ENCODE measurements at regions not wholly inside any gene's neighbourhood (a gene's known extent, or its start where the extent isn't known, plus 50 kb on each side); places are given as distances from the start of the nearest gene placed in this dataset.

DNA sequence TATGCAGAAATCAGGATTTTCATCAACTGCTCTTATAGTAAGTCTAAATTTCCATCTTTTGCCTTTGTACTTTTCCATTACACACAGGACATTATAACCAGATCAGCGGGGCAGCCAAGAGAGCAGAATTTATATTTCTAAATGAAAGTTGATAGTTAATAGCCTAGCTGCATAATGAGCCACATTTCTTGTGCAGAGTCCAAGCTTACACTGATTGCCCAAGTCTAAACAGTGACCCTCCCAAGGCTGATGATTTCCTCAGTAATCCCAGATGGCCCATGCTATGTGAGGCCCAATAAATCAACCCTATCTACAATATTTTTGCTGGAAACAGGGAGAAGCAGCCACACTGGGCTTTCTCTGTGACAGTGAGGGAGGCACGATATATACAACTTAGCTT lies 475.8 kb upstream of the KCNMB2 start:
- TF ChIP-seq, protein P1, sequence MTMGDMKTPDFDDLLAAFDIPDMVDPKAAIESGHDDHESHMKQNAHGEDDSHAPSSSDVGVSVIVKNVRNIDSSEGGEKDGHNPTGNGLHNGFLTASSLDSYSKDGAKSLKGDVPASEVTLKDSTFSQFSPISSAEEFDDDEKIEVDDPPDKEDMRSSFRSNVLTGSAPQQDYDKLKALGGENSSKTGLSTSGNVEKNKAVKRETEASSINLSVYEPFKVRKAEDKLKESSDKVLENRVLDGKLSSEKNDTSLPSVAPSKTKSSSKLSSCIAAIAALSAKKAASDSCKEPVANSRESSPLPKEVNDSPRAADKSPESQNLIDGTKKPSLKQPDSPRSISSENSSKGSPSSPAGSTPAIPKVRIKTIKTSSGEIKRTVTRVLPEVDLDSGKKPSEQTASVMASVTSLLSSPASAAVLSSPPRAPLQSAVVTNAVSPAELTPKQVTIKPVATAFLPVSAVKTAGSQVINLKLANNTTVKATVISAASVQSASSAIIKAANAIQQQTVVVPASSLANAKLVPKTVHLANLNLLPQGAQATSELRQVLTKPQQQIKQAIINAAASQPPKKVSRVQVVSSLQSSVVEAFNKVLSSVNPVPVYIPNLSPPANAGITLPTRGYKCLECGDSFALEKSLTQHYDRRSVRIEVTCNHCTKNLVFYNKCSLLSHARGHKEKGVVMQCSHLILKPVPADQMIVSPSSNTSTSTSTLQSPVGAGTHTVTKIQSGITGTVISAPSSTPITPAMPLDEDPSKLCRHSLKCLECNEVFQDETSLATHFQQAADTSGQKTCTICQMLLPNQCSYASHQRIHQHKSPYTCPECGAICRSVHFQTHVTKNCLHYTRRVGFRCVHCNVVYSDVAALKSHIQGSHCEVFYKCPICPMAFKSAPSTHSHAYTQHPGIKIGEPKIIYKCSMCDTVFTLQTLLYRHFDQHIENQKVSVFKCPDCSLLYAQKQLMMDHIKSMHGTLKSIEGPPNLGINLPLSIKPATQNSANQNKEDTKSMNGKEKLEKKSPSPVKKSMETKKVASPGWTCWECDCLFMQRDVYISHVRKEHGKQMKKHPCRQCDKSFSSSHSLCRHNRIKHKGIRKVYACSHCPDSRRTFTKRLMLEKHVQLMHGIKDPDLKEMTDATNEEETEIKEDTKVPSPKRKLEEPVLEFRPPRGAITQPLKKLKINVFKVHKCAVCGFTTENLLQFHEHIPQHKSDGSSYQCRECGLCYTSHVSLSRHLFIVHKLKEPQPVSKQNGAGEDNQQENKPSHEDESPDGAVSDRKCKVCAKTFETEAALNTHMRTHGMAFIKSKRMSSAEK (CRISPR knock-in tag; IDR thresholded peaks at IDR 0.05; ENCODE audit: borderline replicate concordance): no peak
- TF ChIP-seq FOXJ3 (CRISPR knock-in tag; IDR thresholded peaks at IDR 0.05; ENCODE audit: borderline replicate concordance) (no peak), JUN (CRISPR knock-in tag; IDR thresholded peaks at IDR 0.05) (no peak), KAT7 (CRISPR knock-in tag; IDR thresholded peaks at IDR 0.05; ENCODE audit: borderline replicate concordance) (no peak), GTF2I (CRISPR knock-in tag; conservative IDR thresholded peaks at IDR 0.05) (no peak), HMGA2 (CRISPR knock-in tag; IDR thresholded peaks at IDR 0.05) (no peak)
- TF ChIP-seq, protein P2, sequence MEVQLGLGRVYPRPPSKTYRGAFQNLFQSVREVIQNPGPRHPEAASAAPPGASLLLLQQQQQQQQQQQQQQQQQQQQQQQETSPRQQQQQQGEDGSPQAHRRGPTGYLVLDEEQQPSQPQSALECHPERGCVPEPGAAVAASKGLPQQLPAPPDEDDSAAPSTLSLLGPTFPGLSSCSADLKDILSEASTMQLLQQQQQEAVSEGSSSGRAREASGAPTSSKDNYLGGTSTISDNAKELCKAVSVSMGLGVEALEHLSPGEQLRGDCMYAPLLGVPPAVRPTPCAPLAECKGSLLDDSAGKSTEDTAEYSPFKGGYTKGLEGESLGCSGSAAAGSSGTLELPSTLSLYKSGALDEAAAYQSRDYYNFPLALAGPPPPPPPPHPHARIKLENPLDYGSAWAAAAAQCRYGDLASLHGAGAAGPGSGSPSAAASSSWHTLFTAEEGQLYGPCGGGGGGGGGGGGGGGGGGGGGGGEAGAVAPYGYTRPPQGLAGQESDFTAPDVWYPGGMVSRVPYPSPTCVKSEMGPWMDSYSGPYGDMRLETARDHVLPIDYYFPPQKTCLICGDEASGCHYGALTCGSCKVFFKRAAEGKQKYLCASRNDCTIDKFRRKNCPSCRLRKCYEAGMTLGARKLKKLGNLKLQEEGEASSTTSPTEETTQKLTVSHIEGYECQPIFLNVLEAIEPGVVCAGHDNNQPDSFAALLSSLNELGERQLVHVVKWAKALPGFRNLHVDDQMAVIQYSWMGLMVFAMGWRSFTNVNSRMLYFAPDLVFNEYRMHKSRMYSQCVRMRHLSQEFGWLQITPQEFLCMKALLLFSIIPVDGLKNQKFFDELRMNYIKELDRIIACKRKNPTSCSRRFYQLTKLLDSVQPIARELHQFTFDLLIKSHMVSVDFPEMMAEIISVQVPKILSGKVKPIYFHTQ (CRISPR knock-in tag; IDR thresholded peaks at IDR 0.05): no peak
- TF ChIP-seq, protein P3, sequence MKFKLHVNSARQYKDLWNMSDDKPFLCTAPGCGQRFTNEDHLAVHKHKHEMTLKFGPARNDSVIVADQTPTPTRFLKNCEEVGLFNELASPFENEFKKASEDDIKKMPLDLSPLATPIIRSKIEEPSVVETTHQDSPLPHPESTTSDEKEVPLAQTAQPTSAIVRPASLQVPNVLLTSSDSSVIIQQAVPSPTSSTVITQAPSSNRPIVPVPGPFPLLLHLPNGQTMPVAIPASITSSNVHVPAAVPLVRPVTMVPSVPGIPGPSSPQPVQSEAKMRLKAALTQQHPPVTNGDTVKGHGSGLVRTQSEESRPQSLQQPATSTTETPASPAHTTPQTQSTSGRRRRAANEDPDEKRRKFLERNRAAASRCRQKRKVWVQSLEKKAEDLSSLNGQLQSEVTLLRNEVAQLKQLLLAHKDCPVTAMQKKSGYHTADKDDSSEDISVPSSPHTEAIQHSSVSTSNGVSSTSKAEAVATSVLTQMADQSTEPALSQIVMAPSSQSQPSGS (CRISPR knock-in tag; IDR thresholded peaks at IDR 0.05; ENCODE audit: borderline replicate concordance, low read depth): no peak
- peaks cover 7% of the 10 kb centered on the region for H3K4me1 Mint-ChIP-seq
- no peak overlapping the region for H3K27ac Mint-ChIP-seq
- H3K9me3 Mint-ChIP-seq: peaks cover 9% of the 10 kb centered on the region
- no peaks in the 10 kb centered on the region for H3K27me3 Mint-ChIP-seq (ENCODE audit: low read depth)
- ATAC-seq (no peak), DNase-seq (ENCODE audit: low spot score) (no peak)
- ChIA-PET CTCF (no interaction called here), POLR2A (interaction anchor here (0.5 kb wide), 1 partner anchor 60 kb away, joined by 5 read pairs; no protein-coding TSS in a partner anchor)
- H3K36me3 Mint-ChIP-seq: peaks cover 2% of the 10 kb centered on the region
- H3K4me3 Mint-ChIP-seq: no peak overlapping the region

DNA sequence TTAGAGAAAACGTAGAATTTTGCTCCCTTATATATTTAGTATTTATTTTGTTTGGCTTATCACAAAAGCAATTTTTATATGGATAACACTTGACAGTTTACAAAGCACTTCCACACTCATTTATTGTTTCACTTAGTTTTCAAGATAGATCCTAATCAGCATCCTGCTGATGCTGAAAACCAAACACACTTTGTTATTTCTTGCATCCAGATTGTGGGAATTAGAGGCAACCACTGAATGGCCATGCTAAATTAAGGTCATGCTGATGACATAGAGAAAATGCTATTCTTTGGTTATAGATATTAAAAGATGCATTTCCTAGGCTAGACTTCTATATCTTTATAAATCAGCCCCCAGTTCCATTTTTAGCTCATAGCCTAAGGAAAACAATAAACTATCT lies 474.1 kb upstream of the KCNMB2 start:
- DNase-seq (ENCODE audit: low spot score): no peak
- Mint-ChIP-seq H3K27me3 (ENCODE audit: low read depth) (no peaks in the 10 kb centered on the region; the same call in 1 of the 2 replicates), H3K36me3 (peaks cover 9% of the 10 kb centered on the region), H3K4me3 (no peak overlapping the region), H3K27ac (no peak overlapping the region), H3K9me3 (peaks cover 16% of the 10 kb centered on the region), H3K4me1 (peaks cover 4% of the 10 kb centered on the region)
- no peak for ATAC-seq
- POLR2A ChIA-PET: no interaction called here
- CTCF ChIA-PET: no interaction called here
- TF ChIP-seq, protein P4, sequence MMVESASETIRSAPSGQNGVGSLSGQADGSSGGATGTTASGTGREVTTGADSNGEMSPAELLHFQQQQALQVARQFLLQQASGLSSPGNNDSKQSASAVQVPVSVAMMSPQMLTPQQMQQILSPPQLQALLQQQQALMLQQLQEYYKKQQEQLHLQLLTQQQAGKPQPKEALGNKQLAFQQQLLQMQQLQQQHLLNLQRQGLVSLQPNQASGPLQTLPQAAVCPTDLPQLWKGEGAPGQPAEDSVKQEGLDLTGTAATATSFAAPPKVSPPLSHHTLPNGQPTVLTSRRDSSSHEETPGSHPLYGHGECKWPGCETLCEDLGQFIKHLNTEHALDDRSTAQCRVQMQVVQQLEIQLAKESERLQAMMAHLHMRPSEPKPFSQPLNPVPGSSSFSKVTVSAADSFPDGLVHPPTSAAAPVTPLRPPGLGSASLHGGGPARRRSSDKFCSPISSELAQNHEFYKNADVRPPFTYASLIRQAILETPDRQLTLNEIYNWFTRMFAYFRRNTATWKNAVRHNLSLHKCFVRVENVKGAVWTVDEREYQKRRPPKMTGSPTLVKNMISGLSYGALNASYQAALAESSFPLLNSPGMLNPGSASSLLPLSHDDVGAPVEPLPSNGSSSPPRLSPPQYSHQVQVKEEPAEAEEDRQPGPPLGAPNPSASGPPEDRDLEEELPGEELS (CRISPR knock-in tag; IDR thresholded peaks at IDR 0.05): no peak
- TF ChIP-seq, protein P5, sequence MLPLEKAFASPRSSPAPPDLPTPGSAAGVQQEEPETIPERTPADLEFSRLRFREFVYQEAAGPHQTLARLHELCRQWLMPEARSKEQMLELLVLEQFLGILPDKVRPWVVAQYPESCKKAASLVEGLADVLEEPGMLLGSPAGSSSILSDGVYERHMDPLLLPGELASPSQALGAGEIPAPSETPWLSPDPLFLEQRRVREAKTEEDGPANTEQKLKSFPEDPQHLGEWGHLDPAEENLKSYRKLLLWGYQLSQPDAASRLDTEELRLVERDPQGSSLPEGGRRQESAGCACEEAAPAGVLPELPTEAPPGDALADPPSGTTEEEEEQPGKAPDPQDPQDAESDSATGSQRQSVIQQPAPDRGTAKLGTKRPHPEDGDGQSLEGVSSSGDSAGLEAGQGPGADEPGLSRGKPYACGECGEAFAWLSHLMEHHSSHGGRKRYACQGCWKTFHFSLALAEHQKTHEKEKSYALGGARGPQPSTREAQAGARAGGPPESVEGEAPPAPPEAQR (CRISPR knock-in tag; IDR thresholded peaks at IDR 0.05): no peak
- TF ChIP-seq, protein P6, sequence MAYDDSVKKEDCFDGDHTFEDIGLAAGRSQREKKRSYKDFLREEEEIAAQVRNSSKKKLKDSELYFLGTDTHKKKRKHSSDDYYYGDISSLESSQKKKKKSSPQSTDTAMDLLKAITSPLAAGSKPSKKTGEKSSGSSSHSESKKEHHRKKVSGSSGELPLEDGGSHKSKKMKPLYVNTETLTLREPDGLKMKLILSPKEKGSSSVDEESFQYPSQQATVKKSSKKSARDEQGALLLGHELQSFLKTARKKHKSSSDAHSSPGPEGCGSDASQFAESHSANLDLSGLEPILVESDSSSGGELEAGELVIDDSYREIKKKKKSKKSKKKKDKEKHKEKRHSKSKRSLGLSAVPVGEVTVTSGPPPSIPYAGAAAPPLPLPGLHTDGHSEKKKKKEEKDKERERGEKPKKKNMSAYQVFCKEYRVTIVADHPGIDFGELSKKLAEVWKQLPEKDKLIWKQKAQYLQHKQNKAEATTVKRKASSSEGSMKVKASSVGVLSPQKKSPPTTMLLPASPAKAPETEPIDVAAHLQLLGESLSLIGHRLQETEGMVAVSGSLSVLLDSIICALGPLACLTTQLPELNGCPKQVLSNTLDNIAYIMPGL (CRISPR knock-in tag; IDR thresholded peaks at IDR 0.05): no peak
- TF ChIP-seq, protein P7, sequence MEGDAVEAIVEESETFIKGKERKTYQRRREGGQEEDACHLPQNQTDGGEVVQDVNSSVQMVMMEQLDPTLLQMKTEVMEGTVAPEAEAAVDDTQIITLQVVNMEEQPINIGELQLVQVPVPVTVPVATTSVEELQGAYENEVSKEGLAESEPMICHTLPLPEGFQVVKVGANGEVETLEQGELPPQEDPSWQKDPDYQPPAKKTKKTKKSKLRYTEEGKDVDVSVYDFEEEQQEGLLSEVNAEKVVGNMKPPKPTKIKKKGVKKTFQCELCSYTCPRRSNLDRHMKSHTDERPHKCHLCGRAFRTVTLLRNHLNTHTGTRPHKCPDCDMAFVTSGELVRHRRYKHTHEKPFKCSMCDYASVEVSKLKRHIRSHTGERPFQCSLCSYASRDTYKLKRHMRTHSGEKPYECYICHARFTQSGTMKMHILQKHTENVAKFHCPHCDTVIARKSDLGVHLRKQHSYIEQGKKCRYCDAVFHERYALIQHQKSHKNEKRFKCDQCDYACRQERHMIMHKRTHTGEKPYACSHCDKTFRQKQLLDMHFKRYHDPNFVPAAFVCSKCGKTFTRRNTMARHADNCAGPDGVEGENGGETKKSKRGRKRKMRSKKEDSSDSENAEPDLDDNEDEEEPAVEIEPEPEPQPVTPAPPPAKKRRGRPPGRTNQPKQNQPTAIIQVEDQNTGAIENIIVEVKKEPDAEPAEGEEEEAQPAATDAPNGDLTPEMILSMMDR (IDR thresholded peaks at IDR 0.05): no peak
- TF ChIP-seq, protein P8, sequence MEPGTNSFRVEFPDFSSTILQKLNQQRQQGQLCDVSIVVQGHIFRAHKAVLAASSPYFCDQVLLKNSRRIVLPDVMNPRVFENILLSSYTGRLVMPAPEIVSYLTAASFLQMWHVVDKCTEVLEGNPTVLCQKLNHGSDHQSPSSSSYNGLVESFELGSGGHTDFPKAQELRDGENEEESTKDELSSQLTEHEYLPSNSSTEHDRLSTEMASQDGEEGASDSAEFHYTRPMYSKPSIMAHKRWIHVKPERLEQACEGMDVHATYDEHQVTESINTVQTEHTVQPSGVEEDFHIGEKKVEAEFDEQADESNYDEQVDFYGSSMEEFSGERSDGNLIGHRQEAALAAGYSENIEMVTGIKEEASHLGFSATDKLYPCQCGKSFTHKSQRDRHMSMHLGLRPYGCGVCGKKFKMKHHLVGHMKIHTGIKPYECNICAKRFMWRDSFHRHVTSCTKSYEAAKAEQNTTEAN (CRISPR knock-in tag; IDR thresholded peaks at IDR 0.05): no peak
- TF ChIP-seq CBFB (CRISPR knock-in tag; IDR thresholded peaks at IDR 0.05; ENCODE audit: low read depth) (no peak), ELF4 (CRISPR knock-in tag; IDR thresholded peaks at IDR 0.05; ENCODE audit: low read depth) (no peak)
